ENCODE measurements at regions not wholly inside any gene's neighbourhood (a gene's known extent, or its start where the extent isn't known, plus 50 kb on each side); places are given as distances from the start of the nearest gene placed in this dataset.

GRCh38 chr1:79549201-79549600 is 542.7 kb upstream of the ADGRL4 start:
- Histone ChIP-seq H3K4me1 (ENCODE audit: control insufficient read depth in 2 of 2, insufficient read depth in 2 of 2, low read length in 2 of 2) (no peaks in the 10 kb centered on the region), H3K27me3 (ENCODE audit: control insufficient read depth in 2 of 2, insufficient read depth in 2 of 2, low read length in 2 of 2) (no peaks in the 10 kb centered on the region), H3K36me3 (ENCODE audit: control insufficient read depth in 2 of 2, insufficient read depth in 2 of 2, low read length in 2 of 2) (no peaks in the 10 kb centered on the region), H3K27ac (ENCODE audit: low read depth in 2 of 2, low read length in 2 of 2) (no peak overlapping the region), H3K9me3 (ENCODE audit: control insufficient read depth in 2 of 2, low read length in 2 of 2) (no peaks in the 10 kb centered on the region), H3K4me3 (ENCODE audit: low read length in 2 of 2) (no peak overlapping the region), H3K9ac (ENCODE audit: low read depth in 1 of 2, low read length in 2 of 2) (no peak overlapping the region)

DNA sequence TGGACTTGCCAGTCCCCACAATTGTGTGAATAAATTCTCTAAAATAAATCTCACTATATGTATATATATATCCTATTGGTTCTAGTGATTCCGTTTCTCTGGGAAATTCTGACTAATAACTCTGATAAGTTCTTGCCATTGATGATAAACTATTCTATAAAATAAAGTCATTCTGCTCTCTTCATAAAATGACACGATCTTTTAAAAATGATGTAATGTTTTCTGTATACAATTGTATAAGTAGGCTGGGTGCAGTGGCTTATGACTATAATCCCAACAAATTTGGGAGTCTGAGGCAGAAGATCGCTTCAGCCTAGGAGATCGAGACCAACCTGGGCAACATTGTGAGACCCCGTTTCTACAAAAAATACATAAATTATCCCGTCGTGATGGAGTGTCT is 541.0 kb upstream of the ADGRL4 start:
- no peaks in the 10 kb centered on the region for H3K36me3 ChIP-seq (ENCODE audit: control insufficient read depth in 2 of 2, insufficient read depth in 2 of 2, low read length in 2 of 2)
- no peak overlapping the region for H3K27ac ChIP-seq (ENCODE audit: low read depth in 2 of 2, low read length in 2 of 2)
- no peaks in the 10 kb centered on the region for H3K27me3 ChIP-seq (ENCODE audit: control insufficient read depth in 2 of 2, insufficient read depth in 2 of 2, low read length in 2 of 2)
- H3K4me1 ChIP-seq (ENCODE audit: control insufficient read depth in 2 of 2, insufficient read depth in 2 of 2, low read length in 2 of 2): no peaks in the 10 kb centered on the region
- H3K4me3 ChIP-seq (ENCODE audit: low read length in 2 of 2): no peak overlapping the region
- H3K9ac ChIP-seq (ENCODE audit: low read depth in 1 of 2, low read length in 2 of 2): no peak overlapping the region
- H3K9me3 ChIP-seq (ENCODE audit: control insufficient read depth in 2 of 2, low read length in 2 of 2): no peaks in the 10 kb centered on the region

- no peaks in the 10 kb centered on the region for H3K9me3 ChIP-seq (ENCODE audit: control insufficient read depth in 2 of 2, low read length in 2 of 2)
- H3K36me3 ChIP-seq (ENCODE audit: control insufficient read depth in 2 of 2, insufficient read depth in 2 of 2, low read length in 2 of 2): no peaks in the 10 kb centered on the region
- H3K4me1 ChIP-seq (ENCODE audit: control insufficient read depth in 2 of 2, insufficient read depth in 2 of 2, low read length in 2 of 2): no peaks in the 10 kb centered on the region
- H3K27me3 ChIP-seq (ENCODE audit: control insufficient read depth in 2 of 2, insufficient read depth in 2 of 2, low read length in 2 of 2): no peaks in the 10 kb centered on the region
- no peak overlapping the region for H3K9ac ChIP-seq (ENCODE audit: low read depth in 1 of 2, low read length in 2 of 2)
- no peak overlapping the region for H3K27ac ChIP-seq (ENCODE audit: low read depth in 2 of 2, low read length in 2 of 2)
- H3K4me3 ChIP-seq (ENCODE audit: low read length in 2 of 2): no peak overlapping the region
Observed at GRCh38 chr1:79543394-79543793, 536.9 kb upstream of the ADGRL4 start.

- Histone ChIP-seq H3K4me1 (ENCODE audit: control insufficient read depth in 2 of 2, insufficient read depth in 2 of 2, low read length in 2 of 2) (no peaks in the 10 kb centered on the region), H3K9ac (ENCODE audit: low read depth in 1 of 2, low read length in 2 of 2) (no peak overlapping the region), H3K36me3 (ENCODE audit: control insufficient read depth in 2 of 2, insufficient read depth in 2 of 2, low read length in 2 of 2) (no peaks in the 10 kb centered on the region), H3K4me3 (ENCODE audit: low read length in 2 of 2) (no peak overlapping the region), H3K27me3 (ENCODE audit: control insufficient read depth in 2 of 2, insufficient read depth in 2 of 2, low read length in 2 of 2) (no peaks in the 10 kb centered on the region), H3K27ac (ENCODE audit: low read depth in 2 of 2, low read length in 2 of 2) (no peak overlapping the region), H3K9me3 (ENCODE audit: control insufficient read depth in 2 of 2, low read length in 2 of 2) (no peaks in the 10 kb centered on the region)
Observed at GRCh38 chr1:79539001-79539400, 532.5 kb upstream of the ADGRL4 start.

- no peak overlapping the region for H3K4me3 ChIP-seq (ENCODE audit: low read length in 2 of 2)
- no peaks in the 10 kb centered on the region for H3K4me1 ChIP-seq (ENCODE audit: control insufficient read depth in 2 of 2, insufficient read depth in 2 of 2, low read length in 2 of 2)
- no peaks in the 10 kb centered on the region for H3K9me3 ChIP-seq (ENCODE audit: control insufficient read depth in 2 of 2, low read length in 2 of 2)
- H3K27me3 ChIP-seq (ENCODE audit: control insufficient read depth in 2 of 2, insufficient read depth in 2 of 2, low read length in 2 of 2): no peaks in the 10 kb centered on the region
- H3K36me3 ChIP-seq (ENCODE audit: control insufficient read depth in 2 of 2, insufficient read depth in 2 of 2, low read length in 2 of 2): no peaks in the 10 kb centered on the region
- no peak overlapping the region for H3K9ac ChIP-seq (ENCODE audit: low read depth in 1 of 2, low read length in 2 of 2)
- no peak overlapping the region for H3K27ac ChIP-seq (ENCODE audit: low read depth in 2 of 2, low read length in 2 of 2)
Observed at GRCh38 chr1:79532555-79532954, 526.0 kb upstream of the ADGRL4 start.

DNA sequence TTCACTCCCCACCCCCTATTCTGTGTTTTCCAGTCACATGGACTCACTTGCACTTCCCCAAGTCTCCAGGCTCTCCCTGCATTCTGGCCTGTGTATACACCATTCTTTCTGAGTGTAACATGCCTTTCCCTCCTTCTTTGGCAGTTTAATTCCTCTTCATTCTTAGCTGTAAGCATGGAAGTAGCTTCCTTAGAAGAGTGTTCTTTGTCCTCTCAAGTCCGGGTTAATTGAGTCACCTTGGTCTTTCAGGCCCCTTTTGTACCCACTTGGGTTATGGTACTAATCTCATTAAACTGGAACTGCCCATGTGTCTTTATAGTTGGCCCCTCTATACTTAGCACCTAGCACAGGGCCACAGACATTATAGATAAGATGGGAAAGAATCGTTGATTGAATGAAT is 525.3 kb upstream of the ADGRL4 start:
- Histone ChIP-seq H3K27ac (ENCODE audit: low read depth in 2 of 2, low read length in 2 of 2) (no peak overlapping the region), H3K9me3 (ENCODE audit: control insufficient read depth in 2 of 2, low read length in 2 of 2) (no peaks in the 10 kb centered on the region), H3K4me1 (ENCODE audit: control insufficient read depth in 2 of 2, insufficient read depth in 2 of 2, low read length in 2 of 2) (no peaks in the 10 kb centered on the region), H3K36me3 (ENCODE audit: control insufficient read depth in 2 of 2, insufficient read depth in 2 of 2, low read length in 2 of 2) (no peaks in the 10 kb centered on the region), H3K27me3 (ENCODE audit: control insufficient read depth in 2 of 2, insufficient read depth in 2 of 2, low read length in 2 of 2) (no peaks in the 10 kb centered on the region), H3K9ac (ENCODE audit: low read depth in 1 of 2, low read length in 2 of 2) (no peak overlapping the region), H3K4me3 (ENCODE audit: low read length in 2 of 2) (no peak overlapping the region)

DNA sequence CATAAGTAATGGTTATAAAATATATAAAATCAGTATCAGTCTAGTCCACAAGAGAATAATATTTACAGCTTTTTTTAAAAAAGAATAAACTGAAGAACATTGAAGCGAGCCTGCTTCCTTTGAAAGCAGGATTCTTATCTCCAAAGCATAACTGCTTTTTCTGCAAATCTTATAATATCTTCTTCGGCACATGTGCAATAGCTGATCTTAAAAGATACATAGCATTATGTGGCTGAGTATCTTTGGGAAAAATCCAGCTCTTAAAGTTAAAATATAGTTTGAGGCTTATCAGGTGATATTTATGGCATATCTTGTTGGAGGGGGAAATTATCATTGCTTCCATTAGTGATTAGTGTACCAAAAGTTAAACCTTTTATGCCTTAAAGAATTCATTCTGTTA is 523.9 kb upstream of the ADGRL4 start:
- Histone ChIP-seq H3K9me3 (ENCODE audit: control insufficient read depth in 2 of 2, low read length in 2 of 2) (no peaks in the 10 kb centered on the region), H3K9ac (ENCODE audit: low read depth in 1 of 2, low read length in 2 of 2) (no peak overlapping the region), H3K27ac (ENCODE audit: low read depth in 2 of 2, low read length in 2 of 2) (no peak overlapping the region), H3K27me3 (ENCODE audit: control insufficient read depth in 2 of 2, insufficient read depth in 2 of 2, low read length in 2 of 2) (no peaks in the 10 kb centered on the region), H3K4me3 (ENCODE audit: low read length in 2 of 2) (no peak overlapping the region), H3K4me1 (ENCODE audit: control insufficient read depth in 2 of 2, insufficient read depth in 2 of 2, low read length in 2 of 2) (no peaks in the 10 kb centered on the region), H3K36me3 (ENCODE audit: control insufficient read depth in 2 of 2, insufficient read depth in 2 of 2, low read length in 2 of 2) (no peaks in the 10 kb centered on the region)

GRCh38 chr1:79530055-79530454 is 523.5 kb upstream of the ADGRL4 start:
- H3K27me3 ChIP-seq (ENCODE audit: control insufficient read depth in 2 of 2, insufficient read depth in 2 of 2, low read length in 2 of 2): no peaks in the 10 kb centered on the region
- no peaks in the 10 kb centered on the region for H3K36me3 ChIP-seq (ENCODE audit: control insufficient read depth in 2 of 2, insufficient read depth in 2 of 2, low read length in 2 of 2)
- no peak overlapping the region for H3K9ac ChIP-seq (ENCODE audit: low read depth in 1 of 2, low read length in 2 of 2)
- no peaks in the 10 kb centered on the region for H3K4me1 ChIP-seq (ENCODE audit: control insufficient read depth in 2 of 2, insufficient read depth in 2 of 2, low read length in 2 of 2)
- no peak overlapping the region for H3K4me3 ChIP-seq (ENCODE audit: low read length in 2 of 2)
- H3K27ac ChIP-seq (ENCODE audit: low read depth in 2 of 2, low read length in 2 of 2): no peak overlapping the region
- H3K9me3 ChIP-seq (ENCODE audit: control insufficient read depth in 2 of 2, low read length in 2 of 2): no peaks in the 10 kb centered on the region

GRCh38 chr1:79524126-79524525 is 517.6 kb upstream of the ADGRL4 start:
- Histone ChIP-seq H3K27me3 (ENCODE audit: control insufficient read depth in 2 of 2, insufficient read depth in 2 of 2, low read length in 2 of 2) (no peaks in the 10 kb centered on the region), H3K27ac (ENCODE audit: low read depth in 2 of 2, low read length in 2 of 2) (no peak overlapping the region), H3K4me1 (ENCODE audit: control insufficient read depth in 2 of 2, insufficient read depth in 2 of 2, low read length in 2 of 2) (no peaks in the 10 kb centered on the region), H3K36me3 (ENCODE audit: control insufficient read depth in 2 of 2, insufficient read depth in 2 of 2, low read length in 2 of 2) (no peaks in the 10 kb centered on the region), H3K9ac (ENCODE audit: low read depth in 1 of 2, low read length in 2 of 2) (no peak overlapping the region), H3K9me3 (ENCODE audit: control insufficient read depth in 2 of 2, low read length in 2 of 2) (no peaks in the 10 kb centered on the region), H3K4me3 (ENCODE audit: low read length in 2 of 2) (no peak overlapping the region)

GRCh38 chr1:79519084-79519760 is 512.7 kb upstream of the ADGRL4 start:
- Histone ChIP-seq H3K4me3 (ENCODE audit: low read length in 2 of 2) (no peak overlapping the region), H3K36me3 (ENCODE audit: control insufficient read depth in 2 of 2, insufficient read depth in 2 of 2, low read length in 2 of 2) (no peaks in the 10 kb centered on the region), H3K9ac (ENCODE audit: low read depth in 1 of 2, low read length in 2 of 2) (no peak overlapping the region), H3K9me3 (ENCODE audit: control insufficient read depth in 2 of 2, low read length in 2 of 2) (no peaks in the 10 kb centered on the region), H3K4me1 (ENCODE audit: control insufficient read depth in 2 of 2, insufficient read depth in 2 of 2, low read length in 2 of 2) (no peaks in the 10 kb centered on the region), H3K27me3 (ENCODE audit: control insufficient read depth in 2 of 2, insufficient read depth in 2 of 2, low read length in 2 of 2) (no peaks in the 10 kb centered on the region), H3K27ac (ENCODE audit: low read depth in 2 of 2, low read length in 2 of 2) (no peak overlapping the region)
